ENCODE measurements at regions not wholly inside any gene's neighbourhood (a gene's known extent, or its start where the extent isn't known, plus 50 kb on each side); places are given as distances from the start of the nearest gene placed in this dataset.

GRCh38 chr3:55343486-55344357 lies 143.4 kb downstream of the WNT5A start:
- DNase-seq (ENCODE audit: low spot score) = no peak

GRCh38 chr3:55341502-55342031 lies 145.5 kb downstream of the WNT5A start:
- DNase-seq (ENCODE audit: low spot score) = no peak

DNA sequence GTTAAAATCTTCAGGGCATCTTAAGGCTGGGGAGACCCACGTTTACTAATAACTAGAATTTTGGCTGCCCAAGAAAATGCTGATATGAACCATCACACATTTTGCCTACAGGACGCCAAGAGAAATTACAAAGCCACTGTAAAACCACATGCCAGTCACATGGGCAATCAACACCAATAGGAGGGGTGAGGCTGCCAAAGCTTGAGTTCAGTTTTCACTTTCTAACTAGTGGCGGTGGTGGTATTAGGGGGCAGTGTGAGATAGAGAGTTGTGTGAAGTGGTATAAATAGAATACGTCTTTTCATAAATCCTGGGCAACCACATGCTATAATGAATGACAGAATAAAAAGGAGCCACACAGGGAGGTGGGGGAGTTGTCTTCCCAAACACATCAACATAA lies 147.3 kb downstream of the WNT5A start:
- DNase-seq (ENCODE audit: low spot score) = no peak

GRCh38 chr3:55339390-55339789 lies 147.7 kb downstream of the WNT5A start:
- no peak for DNase-seq (ENCODE audit: low spot score)

DNA sequence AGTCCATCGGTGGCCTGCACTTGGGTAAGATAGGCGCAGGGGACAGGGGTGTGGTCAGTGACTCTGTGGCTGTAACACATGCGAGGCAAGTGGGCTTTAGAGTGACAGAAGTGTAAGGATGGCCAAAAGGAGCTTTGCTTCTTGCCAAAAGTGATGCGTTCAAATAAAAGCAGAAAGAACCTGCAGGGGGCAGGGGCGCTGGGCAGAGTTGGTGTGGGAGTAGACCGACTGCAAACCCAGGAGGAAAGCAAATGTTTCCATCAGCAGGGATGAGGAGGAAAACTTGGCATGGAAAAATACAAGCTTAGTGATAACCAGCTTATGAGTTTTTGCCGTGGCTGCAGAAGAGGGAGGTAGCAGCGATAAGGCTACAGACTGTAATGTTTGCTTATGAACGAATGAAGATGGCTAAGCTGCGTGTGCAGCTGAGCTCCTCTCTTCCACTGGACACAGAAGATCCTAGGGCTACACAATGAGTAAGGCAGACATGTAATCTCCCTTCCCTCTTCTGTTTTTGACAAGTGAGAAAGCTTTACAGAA lies 149.4 kb downstream of the WNT5A start:
- DNase-seq (ENCODE audit: low spot score) = no peak

DNA sequence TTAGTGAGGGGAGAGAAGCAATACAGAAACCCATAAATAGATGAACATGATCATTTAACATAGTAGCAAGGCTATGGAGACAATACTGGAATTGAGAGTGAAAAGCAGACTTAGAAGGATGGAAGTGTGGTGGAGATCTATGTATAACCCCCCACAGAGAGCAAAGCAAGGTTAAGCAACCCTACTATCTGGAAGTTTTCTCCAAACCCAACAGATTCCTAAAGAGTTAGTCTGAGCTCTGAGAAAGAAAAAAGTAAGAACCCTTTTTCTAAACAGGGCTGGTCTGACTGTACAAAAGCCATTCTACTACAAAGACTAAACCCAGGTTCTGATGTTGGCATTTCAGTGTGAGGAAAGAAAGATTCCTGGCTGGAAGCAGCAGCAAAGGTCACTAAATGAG lies 153.2 kb downstream of the WNT5A start:
- no peak for DNase-seq (ENCODE audit: low spot score)

DNA sequence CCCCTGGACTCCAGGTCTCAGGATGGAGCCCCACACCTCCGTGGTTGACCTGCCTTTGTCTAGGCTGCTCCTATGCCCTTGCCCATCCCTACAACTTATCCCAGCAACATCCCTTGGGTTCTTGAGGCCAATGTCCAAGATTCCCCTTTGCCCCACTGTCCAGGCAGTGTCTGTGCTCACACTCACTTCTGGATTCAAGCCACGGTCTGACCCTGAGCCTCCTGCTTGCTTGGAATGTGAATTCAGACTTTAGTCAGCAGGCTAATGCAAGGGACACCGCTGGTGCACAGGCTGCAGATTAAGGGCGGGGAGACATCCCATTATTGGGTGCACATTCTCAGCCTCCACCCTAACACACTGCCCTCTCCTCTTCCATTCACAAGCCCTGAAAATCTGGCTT lies 154.1 kb downstream of the WNT5A start:
- DNase-seq (ENCODE audit: low spot score) = no peak

GRCh38 chr3:55332176-55332575 lies 154.9 kb downstream of the WNT5A start:
- DNase-seq (ENCODE audit: low spot score) = no peak

GRCh38 chr3:55331524-55331923 lies 155.6 kb downstream of the WNT5A start:
- DNase-seq (ENCODE audit: low spot score) = no peak

DNA sequence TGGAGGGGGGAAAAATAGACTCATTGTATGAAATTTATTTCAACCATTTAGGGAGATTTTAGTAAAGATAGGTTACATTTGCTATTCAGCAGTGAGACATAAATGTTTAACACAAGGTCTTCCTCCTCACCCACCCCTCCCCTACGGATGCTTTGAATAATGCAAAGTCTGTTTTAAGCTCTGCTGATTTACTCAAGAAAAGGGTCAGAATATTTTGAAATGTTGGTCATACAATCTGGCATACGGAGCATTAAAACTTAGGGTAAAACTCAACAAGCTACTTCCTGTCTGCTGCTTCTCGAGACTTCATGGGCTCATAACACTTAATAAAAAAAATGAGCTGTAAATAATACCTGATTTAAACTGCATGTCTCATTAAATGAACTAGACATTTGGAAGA lies 156.3 kb downstream of the WNT5A start:
- DNase-seq (ENCODE audit: low spot score) = no peak

DNA sequence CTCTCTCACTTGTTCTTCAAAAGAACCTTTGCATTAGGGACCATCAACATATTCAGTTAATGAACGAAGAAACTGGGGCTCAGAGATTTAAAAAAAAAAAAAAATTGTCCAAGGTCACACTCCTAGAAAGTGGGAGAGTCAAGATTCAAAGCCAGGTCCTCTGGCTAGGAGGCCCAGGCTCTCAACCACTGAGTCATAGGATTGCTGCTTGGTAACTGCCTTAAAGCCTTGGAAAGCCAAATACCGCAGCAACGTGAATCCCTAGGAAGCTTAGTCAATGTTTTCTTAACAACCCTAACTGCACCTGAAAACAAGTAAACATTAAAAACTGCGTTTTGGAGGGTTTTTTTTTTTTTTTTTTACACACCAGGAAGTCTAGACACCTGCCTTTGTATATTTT lies 156.8 kb downstream of the WNT5A start:
- DNase-seq (ENCODE audit: low spot score) = no peak

DNA sequence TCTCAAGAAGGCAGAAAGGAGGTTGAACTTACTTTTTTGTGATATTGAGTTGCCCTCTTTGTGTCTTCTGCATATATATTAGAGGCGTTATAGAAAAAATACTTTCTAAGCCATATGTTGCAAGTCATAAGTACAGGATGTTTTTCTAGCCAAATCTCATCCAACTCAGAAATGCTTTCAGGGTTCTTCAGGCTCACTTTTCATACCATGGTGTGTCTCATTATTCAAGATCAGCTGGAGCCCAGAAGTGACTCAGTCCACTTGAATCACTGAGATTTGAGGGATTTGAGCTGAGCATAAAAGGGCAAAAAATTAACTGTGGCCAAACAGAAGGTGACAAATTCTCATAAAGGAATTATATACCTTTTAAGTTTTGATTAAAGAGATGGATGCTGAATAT lies 157.3 kb downstream of the WNT5A start:
- DNase-seq (ENCODE audit: low spot score) = no peak

GRCh38 chr3:55327131-55327920 lies 159.8 kb downstream of the WNT5A start:
- DNase-seq (ENCODE audit: low spot score) = no peak

GRCh38 chr3:55322638-55323037 lies 164.5 kb downstream of the WNT5A start:
- DNase-seq (ENCODE audit: low spot score) = no peak

DNA sequence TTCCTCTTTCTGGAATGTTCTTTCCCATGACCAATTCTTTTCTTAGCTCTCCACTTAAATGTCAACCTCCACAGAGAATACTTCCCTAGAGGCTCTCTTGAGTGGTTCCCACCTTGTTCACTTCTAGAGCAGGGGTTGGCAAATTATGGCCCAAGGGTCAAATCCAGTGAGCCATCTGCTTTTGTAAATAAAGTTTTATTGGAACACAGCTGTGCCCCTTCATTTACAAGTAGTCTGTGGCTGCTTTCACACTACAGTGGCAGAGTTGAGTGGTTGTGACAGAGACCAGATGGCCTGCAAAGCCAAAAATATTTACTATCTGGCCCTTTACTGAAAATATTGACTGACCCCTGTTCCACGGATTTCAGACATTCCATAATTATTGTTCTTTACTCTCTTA lies 166.2 kb downstream of the WNT5A start:
- no peak for DNase-seq (ENCODE audit: low spot score)

- no peak for DNase-seq (ENCODE audit: low spot score)
Measured at GRCh38 chr3:55315396-55315795, 171.7 kb downstream of the WNT5A start.

DNA sequence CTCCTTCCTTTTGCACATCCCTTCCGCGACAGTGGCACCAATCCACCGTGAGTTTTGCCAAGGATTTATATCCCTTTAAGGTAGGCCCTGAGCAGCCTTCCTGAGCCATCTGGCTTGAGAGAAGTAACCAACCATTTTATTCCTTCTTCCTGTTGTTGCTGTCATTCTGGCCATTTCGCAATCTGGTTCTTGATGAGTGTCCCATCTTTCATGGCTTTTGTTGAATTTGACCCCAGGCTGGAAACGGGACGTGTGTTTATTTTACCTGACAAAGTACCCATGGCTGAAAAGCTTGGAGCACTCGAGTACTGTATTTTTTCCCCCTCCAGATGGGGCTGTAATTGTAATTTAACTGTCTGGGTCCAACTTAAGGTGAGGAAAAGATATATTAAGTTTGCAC lies 173.4 kb downstream of the WNT5A start:
- no peak for DNase-seq (ENCODE audit: low spot score)

GRCh38 chr3:55309336-55309735 lies 177.8 kb downstream of the WNT5A start:
- no peak for DNase-seq (ENCODE audit: low spot score)

- DNase-seq (ENCODE audit: low spot score) = no peak
Measured at GRCh38 chr3:55307622-55308021, 179.5 kb downstream of the WNT5A start.

DNA sequence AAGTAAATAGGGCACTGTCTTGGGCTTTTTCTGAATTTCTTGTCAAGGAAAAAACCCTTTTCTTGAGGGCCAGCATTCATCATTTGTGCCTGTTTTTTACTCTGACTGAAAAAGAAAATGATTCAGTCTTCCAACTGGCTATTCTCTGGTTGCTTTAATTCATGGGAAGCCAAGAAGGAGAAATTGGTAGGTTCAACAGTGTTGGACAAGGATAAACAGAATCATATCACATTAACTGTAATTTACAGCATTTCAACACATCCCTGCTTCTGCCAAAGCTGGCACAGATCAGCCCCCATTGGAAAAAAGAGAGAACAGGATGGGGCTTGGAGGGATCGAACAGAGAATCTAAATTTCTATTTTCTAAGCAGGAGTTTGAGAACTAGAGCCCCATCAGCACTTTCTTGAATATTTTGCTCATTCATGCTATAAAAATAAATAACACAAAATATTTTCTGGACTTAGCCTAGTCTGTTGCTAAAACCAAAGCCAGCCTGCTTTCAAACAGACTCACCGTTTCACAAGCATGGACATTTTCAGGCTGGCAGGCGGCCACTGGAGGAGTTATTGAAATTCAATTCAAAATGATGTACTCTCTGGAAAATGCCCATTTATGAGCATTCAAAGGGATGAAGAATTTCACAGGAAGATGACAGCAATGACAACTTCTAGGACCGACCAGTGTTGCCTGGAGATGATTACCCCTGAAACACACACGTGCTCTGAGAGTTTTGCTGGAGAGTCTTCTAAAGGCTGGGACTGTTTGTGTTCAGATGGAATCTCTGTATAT lies 181.2 kb downstream of the WNT5A start:
- no peak for DNase-seq (ENCODE audit: low spot score)

- DNase-seq (ENCODE audit: low spot score) = no peak
Measured at GRCh38 chr3:55300701-55301100, 186.4 kb downstream of the WNT5A start.

GRCh38 chr3:55297706-55298105 lies 189.4 kb downstream of the WNT5A start:
- DNase-seq (ENCODE audit: low spot score) = no peak

All from ureter (tissue), 1 donor.